ENCODE measurements at regions not wholly inside any gene's neighbourhood (a gene's known extent, or its start where the extent isn't known, plus 50 kb on each side); places are given as distances from the start of the nearest gene placed in this dataset.
"Not testable (repeated sequence)": the region's sequence is repeated elsewhere in the genome, so short reads cannot be mapped to it uniquely, and the experiment has no call there.

DNA sequence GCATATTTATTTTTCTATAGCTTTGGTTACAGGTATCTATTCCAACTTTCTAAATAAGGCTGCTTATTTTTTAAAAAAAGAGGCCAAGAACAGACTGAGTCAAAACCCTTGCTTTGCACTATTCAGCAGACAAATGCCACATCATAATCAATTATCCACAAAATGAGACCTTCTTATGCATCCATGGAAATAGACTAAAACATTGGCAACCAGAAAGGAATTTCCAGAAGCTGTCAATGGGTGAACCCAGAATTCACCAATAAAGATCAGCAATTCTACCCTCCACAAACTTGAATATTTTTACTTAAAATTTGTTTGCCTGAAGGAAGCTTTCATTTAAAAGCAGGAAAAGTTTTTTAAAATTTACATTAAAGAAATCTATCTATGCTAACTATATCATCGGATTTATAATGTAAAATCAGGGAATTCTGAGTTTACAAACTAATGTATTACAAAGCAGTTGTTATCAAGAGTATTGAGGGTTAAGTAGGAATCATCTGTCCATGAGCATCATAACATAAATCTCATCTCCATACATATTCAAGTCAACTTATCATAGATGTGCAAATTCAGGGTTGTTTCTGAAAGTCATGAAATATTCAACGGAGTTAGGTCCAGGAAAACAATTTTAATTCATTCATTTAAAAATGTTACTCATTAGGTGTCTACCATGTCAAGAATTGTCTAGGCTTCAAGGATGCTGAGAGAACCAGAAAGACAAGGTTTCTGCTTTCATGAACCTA is 548.0 kb downstream of the SATB2 start:
- no peak for DNase-seq

DNA sequence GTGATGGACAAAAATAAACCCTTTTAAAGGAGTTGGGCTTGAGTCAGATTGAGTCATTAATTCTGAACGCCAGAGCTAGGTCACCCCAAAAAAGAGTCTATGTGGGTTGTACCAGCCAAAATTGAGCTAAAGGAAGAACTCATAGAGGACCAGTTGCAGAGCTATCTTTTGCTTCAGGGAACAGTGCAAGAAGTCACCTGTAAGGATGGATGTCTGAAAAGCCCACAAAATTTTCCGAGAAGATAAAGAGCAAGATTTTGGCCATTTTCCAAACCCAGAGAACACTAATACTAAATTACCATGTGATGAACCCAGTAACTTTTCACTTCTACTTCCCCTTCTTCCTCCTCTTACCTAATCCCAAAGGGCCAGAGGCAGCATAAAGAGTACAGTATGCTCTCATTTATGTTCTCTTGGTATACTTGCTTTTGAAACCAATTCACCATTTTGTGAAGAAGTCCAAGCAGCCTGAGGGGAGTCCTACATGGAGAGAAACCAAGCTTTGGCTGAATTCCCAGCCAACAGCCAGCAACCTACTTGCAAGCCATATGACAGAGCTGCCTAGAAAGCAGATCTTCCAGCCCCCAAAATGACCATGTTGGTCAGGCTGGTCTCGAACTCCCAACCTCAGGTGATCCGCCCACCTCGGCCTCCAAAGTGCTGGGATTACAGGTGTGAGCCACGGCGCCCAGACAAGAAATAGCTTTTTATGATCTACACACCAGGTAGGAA is 551.7 kb downstream of the SATB2 start:
- peak; percentile 3 for DNase-seq

DNA sequence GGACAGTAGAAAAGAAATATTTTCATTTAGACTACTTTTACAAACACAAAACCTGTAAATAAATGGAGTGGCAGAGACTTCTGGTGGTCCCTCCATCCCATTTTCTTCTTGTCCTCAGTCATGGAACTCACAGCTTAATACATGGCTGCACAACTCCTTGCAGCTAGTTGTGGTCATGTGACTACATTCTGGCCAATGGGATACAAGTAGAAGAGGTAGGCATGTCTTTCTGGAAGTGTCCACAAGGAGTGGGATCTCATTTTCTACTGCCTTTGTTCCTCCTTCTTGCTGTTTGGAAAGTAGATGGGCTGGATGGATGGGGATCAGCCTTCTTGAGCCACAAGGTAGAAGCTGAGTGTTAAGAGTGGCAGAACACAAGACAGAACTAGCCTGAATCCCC is 555.8 kb downstream of the SATB2 start:
- no peak for DNase-seq

DNA sequence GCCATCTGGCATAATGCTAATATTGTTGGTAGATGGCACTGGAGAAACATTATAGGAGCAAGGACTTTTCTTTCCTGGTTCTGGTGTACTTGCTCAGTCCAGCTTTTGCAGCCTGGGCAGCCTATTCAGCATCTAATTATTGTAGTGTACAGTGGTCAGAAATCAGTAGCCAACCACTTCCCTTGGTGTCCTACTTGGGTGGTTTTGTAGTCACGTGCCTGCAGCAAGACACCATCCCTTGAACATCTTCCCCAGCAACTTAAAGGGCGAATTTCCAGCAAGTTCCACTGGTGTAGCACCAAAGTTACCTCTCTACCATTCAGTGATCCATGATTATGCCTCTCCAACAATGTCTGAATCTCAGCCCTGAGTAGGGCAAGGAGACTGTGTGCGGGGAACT is 557.6 kb downstream of the SATB2 start:
- DNase-seq, result no peak

DNA sequence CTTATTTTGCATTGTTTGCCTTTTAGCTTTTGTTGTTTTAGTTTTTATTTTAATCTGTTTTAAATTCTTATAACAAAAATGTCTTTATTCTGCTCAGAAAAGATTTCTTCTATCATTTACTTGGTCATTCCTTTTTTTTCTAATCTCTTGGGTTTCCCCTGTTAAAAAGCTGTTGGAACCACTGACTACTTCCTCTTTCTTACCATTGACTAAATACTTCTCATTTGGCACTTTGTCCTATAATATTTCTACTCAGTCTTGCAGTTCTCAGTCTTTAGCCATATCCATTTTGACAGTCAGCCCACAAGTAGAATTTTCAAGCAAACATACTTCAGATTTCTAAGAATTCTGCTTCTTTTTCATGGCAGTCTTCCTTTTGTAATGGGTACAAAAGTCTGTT is 567.2 kb downstream of the SATB2 start:
- peak; percentile 5 for DNase-seq

DNA sequence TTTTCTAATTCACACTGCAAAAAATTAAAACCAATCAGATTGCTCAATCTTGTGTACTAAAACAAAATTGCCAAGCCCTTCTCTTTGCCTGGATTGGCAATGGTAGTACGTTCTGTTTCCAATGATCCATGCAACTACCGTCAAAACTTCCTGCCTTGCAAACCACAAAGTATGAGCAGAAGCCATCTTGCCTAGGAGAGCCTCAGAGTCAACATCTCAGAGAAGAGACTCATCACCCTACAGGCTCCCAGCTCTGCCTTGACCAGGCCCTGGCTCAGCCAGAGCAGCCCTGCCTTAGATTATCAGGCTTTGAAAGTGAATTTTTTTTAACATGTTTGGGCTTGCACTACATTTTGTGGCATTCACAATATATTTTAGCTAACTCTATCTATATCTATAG is 574.1 kb downstream of the SATB2 start:
- DNase-seq, result no peak

DNA sequence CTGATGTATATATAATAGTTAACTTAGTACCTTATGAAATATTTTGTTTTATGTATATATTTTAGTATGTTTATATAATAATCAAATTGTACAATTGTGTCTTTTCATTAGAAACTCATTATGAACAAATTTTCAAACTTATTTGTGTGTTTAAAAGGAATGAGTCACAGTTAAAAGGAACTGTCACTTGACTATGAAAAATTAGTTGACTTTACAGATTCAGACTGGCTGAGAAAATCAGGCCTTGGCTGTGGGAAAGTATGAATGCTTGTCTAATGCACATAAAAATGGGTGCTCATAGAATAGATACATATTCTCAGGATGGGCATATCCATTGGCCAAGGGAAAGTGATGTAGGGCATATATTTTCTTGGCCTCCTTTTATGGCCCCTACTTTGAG is 576.8 kb downstream of the SATB2 start:
- DNase-seq, result no peak

DNA sequence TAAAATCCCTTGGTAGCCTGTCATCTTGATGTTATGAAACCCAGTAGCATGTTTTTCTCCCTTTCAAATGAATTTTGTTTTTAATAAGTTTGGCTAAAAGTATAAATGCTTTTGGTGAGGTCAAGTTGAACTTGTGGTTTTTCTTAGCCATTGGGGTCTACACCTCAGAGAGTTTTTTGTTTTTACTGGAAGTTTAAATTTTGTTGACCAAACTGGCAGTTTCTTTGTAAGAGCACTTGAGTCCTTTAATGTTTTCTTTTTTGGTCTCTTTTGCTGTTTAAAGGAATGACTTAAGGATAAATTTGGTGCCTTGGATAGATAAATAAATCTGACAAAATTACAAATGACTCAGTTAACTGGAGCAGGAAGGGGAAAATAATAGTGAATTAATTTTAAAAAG is 577.3 kb downstream of the SATB2 start:
- DNase-seq, result no peak

DNA sequence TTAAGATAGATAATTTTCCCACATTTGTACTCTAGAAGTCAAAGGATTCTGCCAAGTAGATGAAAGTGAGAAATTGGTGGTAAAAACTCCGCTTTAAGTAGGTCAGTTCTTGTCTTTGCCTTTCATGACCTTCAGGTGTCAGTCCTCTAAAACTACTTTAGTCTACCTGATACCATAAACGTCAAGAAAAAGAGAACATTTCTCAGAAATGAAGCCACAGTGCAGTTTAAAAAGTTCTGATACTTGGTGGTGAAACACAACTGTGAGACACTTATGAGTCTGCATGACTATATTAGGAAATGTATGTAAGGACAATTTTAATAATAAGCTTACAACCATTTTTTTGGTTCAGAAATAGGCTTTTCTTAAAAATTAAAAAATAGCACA is 583.3 kb downstream of the SATB2 start:
- no peak for DNase-seq

DNA sequence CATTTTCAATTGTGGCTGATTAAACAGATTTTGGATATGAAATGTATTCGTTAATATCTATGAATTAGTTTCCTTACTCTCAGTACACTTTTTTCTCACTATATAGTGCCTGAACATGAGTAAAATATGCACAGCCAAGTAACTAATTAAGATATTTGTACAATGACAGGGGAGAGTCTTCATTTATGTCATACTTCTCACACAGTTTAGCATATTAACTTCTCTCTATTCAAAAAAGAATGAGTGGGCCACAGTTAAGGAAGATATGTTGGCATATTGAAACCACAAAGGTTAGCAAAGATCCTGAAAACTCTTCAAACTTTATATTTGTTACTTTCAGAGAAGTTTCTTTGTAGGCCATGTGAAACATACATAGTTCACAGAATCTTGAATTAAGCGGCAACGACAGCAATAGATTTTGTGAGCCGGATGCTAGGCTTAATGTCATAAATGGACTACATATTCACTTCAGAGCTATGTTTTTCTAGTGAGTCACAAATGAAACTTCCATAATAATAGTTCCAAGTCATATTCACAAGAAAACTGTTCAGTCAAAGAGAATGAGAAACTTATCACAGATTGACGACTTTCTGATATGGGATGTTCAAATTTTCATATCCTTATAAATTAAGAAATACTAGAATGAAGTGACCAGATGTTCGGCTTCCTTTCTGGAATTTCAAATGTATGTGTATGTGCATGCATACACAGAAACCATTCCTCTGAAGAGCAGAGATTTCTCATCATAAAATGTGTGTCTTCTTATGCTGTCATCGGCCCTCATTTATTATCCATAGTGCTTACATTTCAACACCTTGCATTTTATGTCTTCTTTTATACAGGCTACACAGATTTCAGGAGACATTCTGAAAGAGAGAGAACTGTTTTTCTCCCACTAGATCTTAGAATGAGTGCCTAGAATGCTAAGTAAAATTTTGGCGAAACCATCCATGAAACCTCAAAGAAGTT is 584.0 kb downstream of the SATB2 start:
- no peak for DNase-seq

DNA sequence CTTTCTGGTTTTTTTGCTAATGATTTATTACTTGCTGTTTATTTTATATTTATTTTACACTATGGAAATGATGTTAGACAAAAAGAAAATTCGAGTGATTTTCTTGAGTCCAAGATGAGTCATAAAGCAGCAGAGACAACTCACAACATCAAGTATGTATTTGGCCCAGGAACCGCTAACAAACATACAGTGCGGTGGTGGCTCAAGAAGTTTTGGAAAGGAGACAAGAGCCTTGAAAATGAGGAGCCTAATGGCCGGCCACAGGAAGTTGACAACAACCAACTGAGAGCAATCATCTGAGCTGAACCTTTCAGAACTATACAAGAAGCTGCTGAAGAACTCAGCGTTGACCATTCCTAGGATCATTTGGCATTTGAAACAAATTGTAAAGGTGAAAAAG is 594.1 kb downstream of the SATB2 start:
- no peak for DNase-seq

DNA sequence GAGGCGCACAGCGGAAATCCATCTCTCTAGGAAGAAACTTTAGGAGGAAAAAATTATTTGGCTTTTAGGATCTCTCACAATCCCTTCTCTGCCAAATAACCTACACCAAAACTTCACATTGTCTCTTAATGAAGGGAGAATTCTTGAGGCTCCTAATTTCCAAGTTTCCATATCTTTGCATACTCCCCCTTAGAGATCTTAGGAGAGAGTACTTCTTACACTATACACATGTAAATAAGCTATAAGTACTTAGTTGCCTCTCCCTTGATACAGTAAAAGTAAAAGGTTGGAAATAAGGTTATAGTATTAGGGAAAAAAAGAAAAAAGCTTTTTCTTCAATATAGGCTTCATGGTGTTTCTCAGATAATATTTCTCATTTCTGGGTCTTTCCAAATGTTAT is 596.7 kb downstream of the SATB2 start:
- no peak for DNase-seq

DNA sequence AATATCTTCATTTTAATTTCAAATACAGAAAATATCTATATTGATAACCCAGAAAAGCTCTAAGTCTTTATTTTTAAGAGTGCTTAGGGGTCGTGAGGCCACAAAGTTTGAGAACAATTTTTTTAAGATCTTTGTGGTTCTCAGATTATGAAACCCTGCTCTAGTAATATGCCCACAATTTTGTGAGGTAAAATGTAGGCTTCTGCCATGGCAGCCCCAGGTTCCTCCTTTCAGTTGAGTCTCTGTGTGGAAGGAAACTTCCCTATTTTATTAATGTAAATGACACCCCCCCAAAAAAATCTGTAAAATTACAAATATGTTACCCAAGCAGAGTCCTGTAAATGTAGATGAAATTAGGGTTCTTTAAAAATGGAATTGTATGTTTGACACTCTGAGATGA is 600.5 kb downstream of the SATB2 start:
- no peak for DNase-seq

DNA sequence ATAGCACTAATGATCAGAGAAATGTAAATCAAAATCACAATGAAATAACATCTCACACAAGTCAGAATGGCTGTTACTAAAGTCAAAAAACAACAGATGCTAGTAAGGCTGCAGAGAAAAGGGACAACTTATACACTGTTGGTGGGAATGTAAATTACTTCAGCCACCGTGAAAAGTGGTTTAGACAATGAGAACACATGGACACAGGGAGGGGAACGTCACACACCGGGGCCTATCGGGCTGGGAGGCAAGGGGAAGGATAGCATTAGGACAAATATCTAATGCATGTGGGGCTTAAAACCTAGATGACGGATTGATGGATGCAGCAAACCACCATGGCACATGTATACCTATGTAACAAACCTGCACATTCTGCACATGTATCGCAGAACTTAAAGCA is 602.0 kb downstream of the SATB2 start:
- not testable (repeated sequence) for DNase-seq

DNA sequence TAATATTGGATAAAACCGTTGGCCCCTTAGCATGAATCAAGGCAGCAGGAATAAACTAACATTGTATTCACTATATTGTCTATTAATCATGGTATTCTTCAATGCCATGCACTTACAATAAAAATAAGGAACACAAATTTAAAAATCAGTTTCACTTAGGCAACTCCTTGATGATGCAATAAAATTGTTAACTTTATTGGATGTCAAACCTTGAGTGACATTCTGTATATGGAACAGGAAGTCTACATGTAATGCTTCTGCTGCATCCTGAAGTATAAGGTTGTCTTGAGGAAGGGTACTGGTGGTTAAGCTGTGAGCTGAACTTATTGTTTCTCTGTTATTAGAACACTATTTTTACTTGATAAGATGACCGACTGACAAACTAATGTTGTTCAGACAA is 605.5 kb downstream of the SATB2 start:
- DNase-seq, result no peak

DNA sequence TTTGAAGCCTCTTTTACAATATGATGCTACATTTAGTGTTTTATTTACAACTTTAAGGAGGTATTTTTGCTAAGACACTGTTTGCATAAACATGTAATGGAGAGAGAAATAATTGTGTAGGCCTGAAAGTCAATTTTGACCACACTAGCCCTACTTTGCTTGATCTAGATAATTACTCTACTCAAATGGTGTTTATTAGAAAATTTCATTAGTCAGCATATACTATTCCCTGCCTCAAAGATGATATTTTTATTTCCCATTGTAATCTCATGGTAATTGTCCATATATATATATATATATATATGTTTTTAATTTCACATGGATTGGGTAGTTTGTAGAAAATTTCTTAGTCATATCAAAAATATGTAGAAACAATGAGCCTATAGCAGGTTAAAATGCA is 632.2 kb downstream of the SATB2 start:
- no peak for DNase-seq

DNA sequence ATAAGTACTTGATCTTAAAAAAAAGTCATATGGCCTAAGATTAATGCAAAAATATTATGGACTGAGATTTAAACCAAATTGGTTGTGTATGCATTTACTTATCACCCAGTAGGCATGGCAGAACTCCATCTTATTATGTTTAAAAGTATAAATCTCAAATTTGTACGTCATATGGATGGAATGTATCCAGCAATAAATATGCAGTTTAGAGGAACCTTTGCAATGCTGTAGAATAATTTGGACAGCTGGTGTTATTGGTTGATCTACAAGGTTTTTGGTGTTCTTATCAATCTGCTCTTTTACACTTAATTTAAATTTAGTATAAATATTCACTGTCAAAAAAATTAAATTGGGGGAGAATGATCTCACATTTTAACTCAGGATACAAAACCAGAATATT is 640.2 kb downstream of the SATB2 start:
- DNase-seq, result no peak

DNA sequence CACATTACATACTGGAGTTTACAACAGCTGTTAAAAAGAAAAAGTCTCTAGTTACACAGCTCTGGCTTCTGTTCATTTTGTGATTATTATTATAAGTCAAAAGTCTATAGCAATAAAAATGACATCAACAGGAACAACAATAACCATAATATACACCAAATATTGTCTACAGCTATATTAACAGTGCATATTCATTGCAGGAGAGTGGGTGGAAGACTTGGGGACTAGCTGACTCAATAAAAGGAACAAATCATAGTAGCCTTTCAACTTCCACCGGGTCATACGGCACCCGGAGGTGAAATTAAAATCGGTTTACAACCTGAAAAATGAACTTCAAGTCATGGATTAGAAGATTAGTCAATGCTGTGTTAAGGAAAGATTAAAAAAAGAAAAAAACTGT is 642.1 kb downstream of the SATB2 start:
- DNase-seq, result no peak

DNA sequence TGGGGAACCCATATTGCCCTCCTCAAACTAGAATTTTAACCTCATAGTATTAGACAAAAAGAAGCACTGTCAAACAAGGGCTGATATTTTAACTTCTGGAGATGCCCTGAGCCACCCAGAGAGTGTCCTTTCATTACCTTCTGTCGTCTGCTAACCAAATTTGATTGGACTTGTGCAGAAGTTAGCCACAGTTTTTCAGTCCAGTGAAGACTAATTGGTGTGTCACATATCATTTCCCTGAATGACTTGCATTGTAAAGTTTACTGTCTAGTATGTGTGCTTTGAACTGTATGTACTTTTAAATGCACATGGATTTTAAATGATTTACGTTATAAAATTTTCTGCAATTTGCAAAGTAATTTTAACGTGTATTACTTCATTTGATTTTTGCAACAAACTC is 646.5 kb downstream of the SATB2 start:
- no peak for DNase-seq

DNA sequence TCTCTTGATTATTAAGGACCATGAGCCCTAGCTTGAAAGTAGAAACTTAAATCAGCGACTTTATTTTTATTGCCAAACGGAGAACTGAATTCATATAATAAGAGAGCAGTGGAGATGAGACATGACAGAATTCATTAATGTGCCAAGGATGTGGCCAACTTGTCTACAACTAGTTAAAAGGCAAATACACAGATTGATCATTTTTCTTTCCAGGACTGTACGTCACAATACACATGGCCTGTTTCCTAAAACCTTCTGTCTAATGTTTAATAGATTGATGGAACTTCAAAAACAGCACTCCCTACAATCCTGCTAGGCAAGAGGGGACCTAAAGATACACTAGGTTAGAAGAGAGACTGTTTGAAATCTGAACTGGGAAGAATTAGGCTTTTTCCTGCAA is 647.8 kb downstream of the SATB2 start:
- DNase-seq, result no peak

DNA sequence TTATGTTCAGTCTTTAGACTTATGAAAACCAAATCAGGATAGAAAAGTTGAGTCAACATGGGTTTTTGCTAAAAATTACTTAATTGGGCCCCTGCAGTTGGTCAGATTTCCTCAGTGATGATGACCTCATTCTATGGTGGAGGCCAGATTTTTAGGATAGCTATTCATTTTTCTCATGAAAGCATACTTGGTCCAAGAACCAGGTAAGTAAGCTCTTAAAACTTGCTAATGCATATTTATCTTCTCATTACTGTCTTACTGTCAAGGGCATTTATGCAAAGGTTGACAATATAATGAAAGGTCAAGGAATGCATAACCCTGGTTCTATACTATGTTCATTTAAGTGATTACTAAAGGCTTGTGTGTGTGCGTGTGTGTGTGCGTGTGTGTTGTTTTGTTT is 650.6 kb downstream of the SATB2 start:
- no peak for DNase-seq

DNA sequence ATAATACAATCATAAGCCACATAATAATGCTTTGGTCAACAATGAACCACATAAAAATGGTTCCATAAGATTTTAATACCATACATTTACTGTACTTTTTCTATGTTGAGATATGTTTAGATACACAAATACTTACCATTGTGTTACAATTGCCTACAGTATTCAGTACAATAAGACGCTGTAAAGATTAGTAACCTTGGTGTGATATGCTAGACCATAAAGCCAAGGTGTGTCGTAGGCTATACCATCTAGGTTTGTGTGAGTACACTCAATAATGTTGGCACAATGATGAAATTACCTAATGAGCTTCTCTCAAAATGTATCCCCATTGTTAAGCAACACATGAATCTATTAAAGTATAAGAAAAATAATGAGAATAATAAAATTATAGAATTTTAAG is 662.3 kb downstream of the SATB2 start:
- DNase-seq, result no peak

DNA sequence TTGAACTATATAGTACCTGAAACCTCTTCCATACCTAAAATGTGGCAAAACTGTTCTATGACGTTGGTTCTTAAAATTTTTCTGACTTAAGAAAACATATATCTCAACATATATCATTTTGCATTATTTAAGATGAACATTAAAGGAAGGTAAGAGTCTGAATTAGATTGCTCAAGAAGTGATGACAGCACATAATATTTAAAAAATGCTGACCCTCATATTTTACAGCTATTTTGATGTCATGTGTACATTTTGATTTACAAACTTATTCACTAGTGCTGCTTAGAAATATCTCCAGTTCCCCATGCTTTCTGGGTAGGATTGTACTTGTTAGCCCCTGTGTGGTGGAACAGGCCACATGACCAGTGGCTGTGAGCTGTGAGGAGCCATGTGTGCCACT is 666.1 kb downstream of the SATB2 start:
- DNase-seq, result no peak

DNA sequence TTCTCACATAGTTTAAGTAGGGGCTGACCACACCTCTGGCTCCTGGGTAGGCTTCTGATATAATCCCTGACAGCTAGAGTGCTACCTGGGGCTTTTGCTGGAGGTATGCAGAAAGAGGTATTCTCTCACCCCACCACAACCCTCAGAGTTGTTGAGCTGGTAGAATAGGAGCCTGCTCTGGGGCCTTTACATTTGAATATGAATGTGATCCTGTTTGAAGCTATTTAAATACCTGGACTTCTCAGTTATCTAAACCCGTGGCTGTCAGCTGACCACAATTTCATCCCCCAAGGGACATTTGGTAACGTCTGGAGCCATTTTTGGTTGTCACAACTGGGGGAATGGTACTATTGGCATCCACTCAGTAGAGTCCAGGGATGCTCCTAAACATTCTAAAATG is 669.1 kb downstream of the SATB2 start:
- no peak for DNase-seq
